Neural progenitor cell (in vitro differentiated cells): ENCODE measurements at regions not wholly inside any gene's neighbourhood (a gene's known extent, or its start where the extent isn't known, plus 50 kb on each side); places are given as distances from the start of the nearest gene placed in this dataset.

Experiments
- DNase-seq: peaks from one replicate; pipeline ENCODE4 v3.0.0-alpha.2; 2016; ENCODE audit warnings: low spot score
- H2AFZ ChIP-seq: fragments of 200-600 bp; sonication (generic); replicated peaks from 2 replicates; pipeline ENCODE4 v1.6.1; 2016; ENCODE audit warnings: antibody characterized with exemption
- H3F3A ChIP-seq: fragments of 200-600 bp; sonication (generic); 2 replicates; pipeline ENCODE4 v1.6.1; 2016; ENCODE audit warnings: antibody characterized with exemption, low read depth
- H3K27ac ChIP-seq: fragments of 200-600 bp; sonication (generic); 2 replicates; pipeline ENCODE4 v1.5.1; 2016; ENCODE audit warnings: mild to moderate bottlenecking
- H3K27me3 ChIP-seq: fragments of 200-600 bp; sonication (generic); 2 replicates; pipeline ENCODE4 v1.6.1; 2016; ENCODE audit warnings: mild to moderate bottlenecking, moderate library complexity
- H3K36me3 ChIP-seq: fragments of 200-600 bp; sonication (generic); 2 replicates; pipeline ENCODE4 v1.5.1; 2016
- H3K4me1 ChIP-seq: fragments of 200-600 bp; sonication (generic); 2 replicates; pipeline ENCODE4 v1.6.1; 2016; ENCODE audit warnings: mixed run types
- H3K4me2 ChIP-seq: fragments of 200-600 bp; sonication (generic); 2 replicates; pipeline ENCODE4 v1.6.1; 2016
- H3K4me3 ChIP-seq: fragments of 200-600 bp; sonication (generic); 2 replicates; pipeline ENCODE4 v1.5.1; 2016
- H3K79me2 ChIP-seq: fragments of 200-600 bp; sonication (generic); 2 replicates; pipeline ENCODE4 v1.6.1; 2016; ENCODE audit warnings: low read depth
- H3K9ac ChIP-seq: fragments of 200-600 bp; sonication (generic); 2 replicates; pipeline ENCODE4 v1.6.1; 2016
- H3K9me3 ChIP-seq: fragments of 200-600 bp; sonication (generic); 2 replicates; pipeline ENCODE4 v1.5.1; 2016; ENCODE audit warnings: low read depth
- H4K20me1 ChIP-seq: fragments of 200-600 bp; sonication (generic); 2 replicates; pipeline ENCODE4 v1.6.1; 2016; ENCODE audit warnings: low read depth
- H3K27ac Mint-ChIP-seq: 3 replicates; pipeline ENCODE4 v1.8.0; 2021; ENCODE audit warnings: mixed read lengths
- H3K27me3 Mint-ChIP-seq: 2 replicates; pipeline ENCODE4 v1.8.0; 2022; ENCODE audit warnings: low read depth, mild to moderate bottlenecking, inconsistent platforms, moderate library complexity, mixed read lengths; ENCODE audit not compliant: insufficient read depth
- H3K36me3 Mint-ChIP-seq: 3 replicates; pipeline ENCODE4 v1.8.0; 2021; ENCODE audit warnings: mixed read lengths
- H3K4me1 Mint-ChIP-seq: 3 replicates; pipeline ENCODE4 v1.8.0; 2021; ENCODE audit warnings: mixed read lengths
- H3K4me3 Mint-ChIP-seq: 3 replicates; pipeline ENCODE4 v1.8.0; 2021; ENCODE audit warnings: mild to moderate bottlenecking, moderate library complexity, mixed read lengths
- H3K9me3 Mint-ChIP-seq: 3 replicates; pipeline ENCODE4 v1.8.0; 2020; ENCODE audit warnings: mixed read lengths
- CTCF ChIP-seq: fragments of 200-600 bp; sonication (generic); IDR thresholded peaks from 2 replicates; pipeline ENCODE4 v1.5.1; 2017; ENCODE audit warnings: antibody characterized with exemption, mild to moderate bottlenecking
- EZH2 ChIP-seq: fragments of 200-600 bp; sonication (generic); IDR thresholded peaks from 2 replicates; pipeline ENCODE4 v1.6.1; 2017; ENCODE audit warnings: antibody characterized with exemption, mild to moderate bottlenecking, moderate library complexity
- EZH2phosphoT487 ChIP-seq: fragments of 200-600 bp; sonication (generic); IDR thresholded peaks from 2 replicates; pipeline ENCODE4 v1.6.1; 2017; ENCODE audit warnings: antibody characterized with exemption

GRCh38 chr9:7320139-7320538 is 479.4 kb downstream of the DMAC1 start:
- H2AFZ ChIP-seq: no peak overlapping the region
- no peak overlapping the region for H3K4me3 ChIP-seq
- H3K36me3 Mint-ChIP-seq: no peaks in the 10 kb centered on the region
- no peak for DNase-seq
- no peak overlapping the region for H3K9ac ChIP-seq
- H3K27me3 ChIP-seq: no peaks in the 10 kb centered on the region
- no peaks in the 10 kb centered on the region for H3K36me3 ChIP-seq
- H4K20me1 ChIP-seq: no peaks in the 10 kb centered on the region
- no peak overlapping the region for H3K4me3 Mint-ChIP-seq
- H3K27ac Mint-ChIP-seq: no peak overlapping the region
- no peaks in the 10 kb centered on the region for H3K79me2 ChIP-seq
- H3K4me2 ChIP-seq: no peak overlapping the region
- H3K4me1 Mint-ChIP-seq: peaks cover 10% of the 10 kb centered on the region
- H3K9me3 ChIP-seq: no peaks in the 10 kb centered on the region
- TF ChIP-seq EZH2 (no peak), CTCF (no peak)
- H3K4me1 ChIP-seq: peaks cover 9% of the 10 kb centered on the region
- no peak overlapping the region for H3K27ac ChIP-seq
- peaks cover 4% of the 10 kb centered on the region for H3K27me3 Mint-ChIP-seq
- no peaks in the 10 kb centered on the region for H3F3A ChIP-seq
- H3K9me3 Mint-ChIP-seq: peaks cover 1% of the 10 kb centered on the region

DNA sequence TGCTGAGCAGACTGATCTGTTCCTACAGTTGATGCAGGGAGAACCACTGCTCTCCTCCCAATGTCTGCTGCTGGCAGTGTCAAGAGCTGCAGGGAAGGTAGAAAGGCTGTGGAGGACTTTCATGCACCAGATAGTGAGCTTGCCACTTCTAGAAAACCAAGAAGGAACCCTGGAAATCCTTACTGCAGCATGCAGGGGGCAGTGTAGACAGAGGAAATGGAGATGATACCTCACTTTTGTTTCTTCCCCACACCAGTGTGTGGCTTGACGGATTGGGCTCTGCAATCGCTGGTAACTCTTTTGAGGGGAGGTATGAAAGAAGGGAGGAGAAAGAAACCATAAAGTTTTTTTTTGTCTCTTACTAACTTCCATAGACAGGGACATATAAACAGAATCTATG is 480.7 kb downstream of the DMAC1 start:
- TF ChIP-seq EZH2 (no peak), EZH2phosphoT487 (no peak), CTCF (no peak)
- Mint-ChIP-seq H3K27ac (no peak overlapping the region), H3K9me3 (peaks cover 4% of the 10 kb centered on the region), H3K4me3 (no peak overlapping the region), H3K27me3 (peaks cover 4% of the 10 kb centered on the region), H3K36me3 (no peaks in the 10 kb centered on the region), H3K4me1 (peaks cover 10% of the 10 kb centered on the region)
- Histone ChIP-seq H3K36me3 (no peaks in the 10 kb centered on the region), H3K79me2 (no peaks in the 10 kb centered on the region), H3K4me2 (no peak overlapping the region), H3K27ac (no peak overlapping the region), H3F3A (no peaks in the 10 kb centered on the region), H3K4me3 (no peak overlapping the region), H3K27me3 (no peaks in the 10 kb centered on the region), H2AFZ (no peak overlapping the region), H3K9ac (no peak overlapping the region), H4K20me1 (no peaks in the 10 kb centered on the region), H3K4me1 (peaks cover 9% of the 10 kb centered on the region), H3K9me3 (no peaks in the 10 kb centered on the region)
- DNase-seq: no peak

DNA sequence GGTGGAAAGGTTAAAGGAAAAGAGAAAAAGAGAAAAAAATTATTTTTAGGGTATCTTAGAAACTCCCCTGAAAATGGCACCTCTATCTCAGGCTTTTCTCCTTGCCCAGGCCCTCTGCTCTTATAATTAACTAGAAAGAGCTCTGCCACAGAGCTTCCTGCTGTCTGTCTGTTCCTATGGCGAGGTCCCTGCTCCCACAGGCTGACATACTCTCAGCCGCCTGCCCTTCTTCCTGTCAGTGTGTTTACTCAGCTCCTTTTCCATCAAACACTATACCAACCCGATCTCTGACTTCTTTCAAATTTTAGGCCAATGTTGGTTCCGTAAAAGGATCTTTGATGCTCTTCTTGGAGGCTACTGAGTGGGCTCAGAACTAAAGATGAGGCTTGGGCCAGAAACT is 482.6 kb downstream of the DMAC1 start:
- peaks cover 4% of the 10 kb centered on the region for H3K27me3 Mint-ChIP-seq
- H3K79me2 ChIP-seq: no peaks in the 10 kb centered on the region

More for the DNA sequence above, 482.6 kb downstream of the DMAC1 start:
- Mint-ChIP-seq H3K9me3 (peaks cover 21% of the 10 kb centered on the region), H3K4me3 (no peak overlapping the region), H3K27ac (no peak overlapping the region), H3K36me3 (peaks cover 6% of the 10 kb centered on the region), H3K4me1 (peaks cover 10% of the 10 kb centered on the region)
- no peaks in the 10 kb centered on the region for H3K36me3 ChIP-seq
- H3K4me2 ChIP-seq: no peak overlapping the region
- H3K4me3 ChIP-seq: no peak overlapping the region
- peak overlapping the region; percentile 44 for H2AFZ ChIP-seq
- H3K27ac ChIP-seq: no peak overlapping the region
- peaks cover 9% of the 10 kb centered on the region for H3K4me1 ChIP-seq
- H4K20me1 ChIP-seq: no peaks in the 10 kb centered on the region
- DNase-seq: no peak
- TF ChIP-seq CTCF (no peak), EZH2 (no peak), EZH2phosphoT487 (no peak)
- H3K27me3 ChIP-seq: no peaks in the 10 kb centered on the region
- no peak overlapping the region for H3K9ac ChIP-seq
- H3F3A ChIP-seq: no peaks in the 10 kb centered on the region
- H3K9me3 ChIP-seq: peaks cover 12% of the 10 kb centered on the region
